ENCODE measurements at regions not wholly inside any gene's neighbourhood (a gene's known extent, or its start where the extent isn't known, plus 50 kb on each side); places are given as distances from the start of the nearest gene placed in this dataset.

DNA sequence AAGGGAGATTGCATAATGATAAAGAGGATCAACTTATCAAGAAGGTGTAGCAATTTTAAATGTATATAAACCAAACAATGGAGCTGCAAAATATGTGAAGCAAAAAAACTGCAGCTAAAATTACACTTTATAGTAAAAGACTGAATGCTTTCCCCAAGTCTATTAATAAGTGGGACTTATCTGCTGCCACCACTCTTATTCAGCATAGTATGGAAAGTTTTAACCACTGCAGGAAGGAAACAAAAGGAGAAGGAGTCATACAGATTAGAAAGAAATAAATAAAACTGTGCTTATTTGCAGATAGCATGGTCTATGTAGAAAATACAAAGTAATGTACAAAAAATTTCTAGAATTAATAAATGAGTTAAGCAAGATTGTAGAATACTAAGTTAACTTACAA, 94.1 kb upstream of the GK2 start:
- H3K27ac ChIP-seq: no peak overlapping the region
- TF ChIP-seq, protein P1, sequence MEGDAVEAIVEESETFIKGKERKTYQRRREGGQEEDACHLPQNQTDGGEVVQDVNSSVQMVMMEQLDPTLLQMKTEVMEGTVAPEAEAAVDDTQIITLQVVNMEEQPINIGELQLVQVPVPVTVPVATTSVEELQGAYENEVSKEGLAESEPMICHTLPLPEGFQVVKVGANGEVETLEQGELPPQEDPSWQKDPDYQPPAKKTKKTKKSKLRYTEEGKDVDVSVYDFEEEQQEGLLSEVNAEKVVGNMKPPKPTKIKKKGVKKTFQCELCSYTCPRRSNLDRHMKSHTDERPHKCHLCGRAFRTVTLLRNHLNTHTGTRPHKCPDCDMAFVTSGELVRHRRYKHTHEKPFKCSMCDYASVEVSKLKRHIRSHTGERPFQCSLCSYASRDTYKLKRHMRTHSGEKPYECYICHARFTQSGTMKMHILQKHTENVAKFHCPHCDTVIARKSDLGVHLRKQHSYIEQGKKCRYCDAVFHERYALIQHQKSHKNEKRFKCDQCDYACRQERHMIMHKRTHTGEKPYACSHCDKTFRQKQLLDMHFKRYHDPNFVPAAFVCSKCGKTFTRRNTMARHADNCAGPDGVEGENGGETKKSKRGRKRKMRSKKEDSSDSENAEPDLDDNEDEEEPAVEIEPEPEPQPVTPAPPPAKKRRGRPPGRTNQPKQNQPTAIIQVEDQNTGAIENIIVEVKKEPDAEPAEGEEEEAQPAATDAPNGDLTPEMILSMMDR (IDR thresholded peaks at IDR 0.05): no peak
- no peak for TF ChIP-seq ZFX (IDR thresholded peaks at IDR 0.05; ENCODE audit: borderline replicate concordance)

DNA sequence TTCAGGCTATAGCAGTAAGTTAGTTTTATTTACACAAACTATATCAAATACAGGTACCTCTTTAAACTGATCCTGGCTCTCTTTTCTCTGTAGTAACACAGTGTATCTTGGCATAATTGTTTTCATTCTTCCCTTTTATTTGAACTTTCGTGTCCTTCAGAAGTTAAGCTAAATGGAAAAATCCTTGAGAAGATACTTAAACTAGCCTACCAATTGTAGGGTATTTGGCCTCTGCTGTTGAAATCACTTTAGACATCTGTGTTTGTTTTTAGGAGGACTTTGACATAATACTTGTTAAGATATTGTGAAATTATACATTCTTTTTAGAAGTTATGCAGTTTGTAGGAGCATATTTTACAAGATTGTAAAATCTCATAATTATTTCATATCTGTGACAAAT, 90.3 kb upstream of the GK2 start:
- TF ChIP-seq ZFX (IDR thresholded peaks at IDR 0.05; ENCODE audit: borderline replicate concordance): no peak
- TF ChIP-seq, protein P1 (IDR thresholded peaks at IDR 0.05): no peak
- no peak overlapping the region for H3K27ac ChIP-seq

DNA sequence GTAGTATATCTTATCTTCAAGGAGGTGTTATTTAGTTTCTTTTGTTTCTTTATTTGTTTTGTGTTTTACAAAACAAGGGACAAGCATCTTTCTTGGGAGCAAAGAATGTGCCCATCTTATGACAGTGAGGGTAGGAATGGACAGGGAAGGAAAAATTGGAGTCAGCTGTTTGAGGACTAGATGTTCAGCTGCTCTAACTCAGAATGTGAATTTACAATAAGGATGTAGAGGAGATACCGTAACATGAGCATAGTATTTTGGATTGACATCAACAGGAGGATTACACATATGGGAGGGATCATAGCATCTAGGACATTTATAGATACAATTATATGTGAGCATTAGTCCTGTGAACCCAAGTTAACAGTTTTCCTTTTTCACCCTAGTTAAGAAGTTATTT, 89.0 kb upstream of the GK2 start:
- TF ChIP-seq, protein P1 (IDR thresholded peaks at IDR 0.05): no peak
- TF ChIP-seq ZFX (IDR thresholded peaks at IDR 0.05; ENCODE audit: borderline replicate concordance): no peak

DNA sequence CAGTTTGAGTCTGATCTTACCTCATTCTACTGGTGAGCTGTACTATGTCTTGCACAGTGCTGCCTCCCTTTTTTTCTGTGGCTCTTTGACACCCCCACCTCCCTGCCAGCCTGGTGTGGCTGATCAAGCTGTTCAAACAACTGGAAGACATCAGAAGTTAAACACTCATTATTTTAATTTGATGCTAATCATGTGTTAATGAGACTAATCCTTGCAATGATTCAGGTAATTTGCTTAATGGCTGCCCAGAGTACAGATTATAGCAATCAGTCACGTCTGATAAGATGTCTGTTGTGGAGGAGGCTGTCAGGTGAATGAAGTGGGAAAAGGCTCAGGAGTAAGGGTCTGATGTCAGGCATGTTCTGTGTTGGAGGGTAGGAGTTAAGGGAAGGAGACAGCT, 87.4 kb upstream of the GK2 start:
- no peak overlapping the region for H3K27ac ChIP-seq
- TF ChIP-seq ZFX (IDR thresholded peaks at IDR 0.05; ENCODE audit: borderline replicate concordance): no peak
- TF ChIP-seq, protein P1 (IDR thresholded peaks at IDR 0.05): no peak

More for the DNA sequence above, 89.0 kb upstream of the GK2 start:
- no peak overlapping the region for H3K27ac ChIP-seq

DNA sequence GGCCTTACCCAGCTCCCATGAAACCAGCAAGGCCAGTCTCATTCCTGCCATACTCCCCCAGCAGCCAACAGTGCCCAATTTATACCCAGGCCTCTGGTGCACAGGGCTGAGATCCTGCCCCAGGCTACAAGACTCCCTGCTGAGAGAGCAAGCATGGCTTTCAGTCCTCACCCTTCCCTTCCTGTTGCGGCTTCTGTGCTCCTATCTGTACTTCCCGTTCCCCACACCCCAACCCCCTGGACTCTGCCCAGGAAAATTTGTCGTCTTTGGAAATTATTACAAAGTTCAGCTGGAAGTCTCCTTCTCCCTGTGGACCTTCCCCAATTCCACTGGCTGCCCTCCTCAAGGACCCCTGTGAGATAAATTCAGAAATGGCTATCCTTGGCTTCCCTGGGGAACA, 84.1 kb upstream of the GK2 start:
- TF ChIP-seq, protein P1 (IDR thresholded peaks at IDR 0.05): no peak
- TF ChIP-seq ZFX (IDR thresholded peaks at IDR 0.05; ENCODE audit: borderline replicate concordance): no peak
- H3K27ac ChIP-seq: no peak overlapping the region

DNA sequence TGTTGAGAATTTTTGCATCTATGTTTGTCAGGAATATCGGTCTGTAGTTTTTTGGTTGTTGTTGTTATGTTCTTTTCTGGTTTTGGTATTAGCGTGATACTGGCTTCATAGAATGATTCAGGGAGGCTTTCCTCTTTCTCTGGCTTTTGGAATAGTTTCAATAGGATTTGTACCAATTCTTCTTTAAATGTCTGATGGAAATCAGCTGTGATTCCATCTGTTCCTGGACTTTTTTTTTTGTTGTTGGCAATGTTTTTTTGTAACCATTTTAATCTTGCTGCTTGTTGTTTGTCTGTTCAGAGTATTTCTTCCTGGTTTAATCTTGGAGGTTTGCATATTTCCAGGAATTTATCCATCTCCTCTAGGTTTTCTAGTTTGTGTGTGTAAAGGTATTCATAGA, 81.5 kb upstream of the GK2 start:
- TF ChIP-seq, protein P1 (IDR thresholded peaks at IDR 0.05): no peak
- TF ChIP-seq ZFX (IDR thresholded peaks at IDR 0.05; ENCODE audit: borderline replicate concordance): no peak
- H3K27ac ChIP-seq: no peak overlapping the region

DNA sequence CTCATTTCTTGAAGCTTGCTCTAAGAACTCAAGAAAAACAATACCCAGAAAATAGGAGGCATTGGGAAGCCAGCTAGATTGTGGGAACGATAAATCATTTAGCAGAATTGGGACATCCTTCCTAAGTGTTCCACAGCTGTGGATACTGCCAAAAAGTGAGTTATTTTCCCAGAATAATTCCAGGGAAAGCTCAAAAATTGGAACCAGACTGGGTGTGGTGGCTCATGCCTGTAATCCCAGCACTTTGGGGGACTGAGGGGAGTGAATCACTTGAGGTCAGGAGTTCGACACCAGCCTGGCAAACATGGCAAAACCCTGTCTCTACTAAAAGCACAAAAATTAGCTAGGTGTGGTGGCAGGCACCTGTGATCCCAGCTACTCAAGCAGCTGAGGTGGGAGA, 68.2 kb upstream of the GK2 start:
- no peak for TF ChIP-seq ZFX (IDR thresholded peaks at IDR 0.05; ENCODE audit: borderline replicate concordance)
- TF ChIP-seq, protein P1 (IDR thresholded peaks at IDR 0.05): no peak
- H3K27ac ChIP-seq: no peak overlapping the region
